GM20000 (cell line): ENCODE measurements at regions not wholly inside any gene's neighbourhood (a gene's known extent, or its start where the extent isn't known, plus 50 kb on each side); places are given as distances from the start of the nearest gene placed in this dataset.

Experiments used
- DNase-seq: peaks from one replicate; pipeline ENCODE4 v3.0.0; 2012; ENCODE audit warnings: low spot score
- CTCF ChIP-seq: IDR thresholded peaks from 2 replicates; pipeline ENCODE4 v1.5.1; 2012; ENCODE audit warnings: mild to moderate bottlenecking, control low read depth; ENCODE audit errors: extremely low read depth, missing control alignments

DNA sequence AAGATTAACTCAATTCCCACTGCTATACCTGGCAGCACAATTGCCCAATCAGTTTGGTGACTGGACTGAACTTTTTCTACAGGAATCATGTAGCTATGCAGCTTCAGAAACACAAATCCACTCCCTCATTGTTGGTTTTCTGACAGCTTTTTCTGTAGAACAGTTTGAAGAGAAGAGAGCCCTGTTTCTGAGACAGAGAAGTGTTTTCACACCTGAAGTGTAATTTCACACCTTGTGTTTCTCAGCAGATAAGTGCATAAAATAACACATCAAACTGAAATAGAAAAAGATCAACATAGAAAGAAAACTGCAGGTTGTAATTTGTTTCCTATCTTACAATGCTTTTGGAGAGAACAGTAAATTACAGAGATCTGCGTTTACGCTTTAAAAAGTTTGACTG, 335.6 kb downstream of the SNAPC1 start:
- no peak for TF ChIP-seq CTCF
- DNase-seq: no peak

GRCh38 chr14:62098357-62098756, 336.1 kb downstream of the SNAPC1 start:
- TF ChIP-seq CTCF: no peak

DNA sequence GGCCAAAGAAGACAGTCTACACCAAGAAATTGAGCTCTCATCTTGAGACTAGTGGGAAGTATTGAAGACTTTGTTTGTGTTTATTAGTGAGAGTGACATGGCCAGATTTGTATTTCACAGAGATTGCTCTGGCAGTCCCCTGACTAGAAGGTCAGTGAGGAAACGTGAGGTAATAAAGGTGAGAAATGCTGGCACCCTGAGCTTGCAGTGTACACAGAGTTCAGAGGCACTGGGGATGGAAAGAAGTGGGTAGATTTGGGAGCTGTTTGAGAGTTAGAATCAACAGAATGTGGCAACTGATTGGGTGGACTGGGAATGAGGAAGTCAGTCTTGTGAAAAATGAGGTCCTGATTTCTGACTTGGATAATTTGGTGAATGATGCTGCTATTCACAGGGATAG, 336.9 kb downstream of the SNAPC1 start:
- no peak for DNase-seq
- no peak for TF ChIP-seq CTCF

More at GRCh38 chr14:62098357-62098756, 336.1 kb downstream of the SNAPC1 start:
- DNase-seq: no peak

GRCh38 chr14:62101189-62101588, 339.0 kb downstream of the SNAPC1 start:
- no peak for DNase-seq
- TF ChIP-seq CTCF: no peak

DNA sequence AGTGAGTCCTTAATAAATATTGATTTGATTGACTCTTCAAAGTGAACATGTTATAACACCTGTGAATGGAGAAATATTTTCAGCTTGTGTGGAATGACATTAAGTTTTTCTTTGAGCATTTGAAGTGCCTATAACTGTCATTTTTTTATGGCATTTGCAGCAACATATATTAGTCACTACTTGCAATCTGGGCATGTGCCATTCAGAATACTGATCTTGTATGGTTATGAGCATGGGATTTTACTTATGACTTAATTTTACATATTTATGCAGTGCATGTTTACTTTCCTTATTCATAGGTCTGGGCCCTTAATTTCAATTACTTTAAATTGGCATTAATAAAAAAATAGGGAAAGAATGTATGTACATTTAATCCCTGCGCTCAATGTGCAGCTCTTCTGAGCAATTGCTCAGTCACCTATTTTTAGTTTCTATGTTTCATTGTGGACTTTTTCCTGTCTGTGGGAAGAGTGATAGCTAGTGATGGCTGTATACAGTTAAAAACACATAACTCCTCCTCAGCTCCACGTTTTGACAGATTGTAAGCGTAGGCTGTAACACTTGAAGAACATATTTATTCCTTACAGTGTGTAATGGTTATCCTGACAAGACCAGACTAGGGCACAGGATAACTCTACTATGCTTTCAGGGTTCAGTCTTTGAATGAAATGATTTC, 339.6 kb downstream of the SNAPC1 start:
- no peak for TF ChIP-seq CTCF
- no peak for DNase-seq

DNA sequence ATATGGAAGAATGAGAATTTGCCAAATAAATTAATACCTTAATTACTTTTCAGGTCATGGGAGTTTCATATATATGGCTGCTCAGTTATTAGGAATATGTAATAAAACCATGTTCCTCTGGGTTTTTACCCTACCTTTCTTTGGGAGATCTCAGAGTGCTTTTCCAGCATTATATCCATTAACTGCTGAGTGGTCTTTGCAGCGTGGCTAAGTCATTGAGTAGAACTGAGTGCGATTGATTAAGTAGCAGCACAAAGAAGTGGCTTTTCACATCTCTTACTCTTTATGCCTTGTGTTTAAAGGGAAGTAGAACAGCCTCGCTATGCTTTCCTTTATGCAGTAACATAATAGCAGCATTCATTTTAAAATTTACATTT, 340.1 kb downstream of the SNAPC1 start:
- no peak for TF ChIP-seq CTCF
- DNase-seq: no peak

DNA sequence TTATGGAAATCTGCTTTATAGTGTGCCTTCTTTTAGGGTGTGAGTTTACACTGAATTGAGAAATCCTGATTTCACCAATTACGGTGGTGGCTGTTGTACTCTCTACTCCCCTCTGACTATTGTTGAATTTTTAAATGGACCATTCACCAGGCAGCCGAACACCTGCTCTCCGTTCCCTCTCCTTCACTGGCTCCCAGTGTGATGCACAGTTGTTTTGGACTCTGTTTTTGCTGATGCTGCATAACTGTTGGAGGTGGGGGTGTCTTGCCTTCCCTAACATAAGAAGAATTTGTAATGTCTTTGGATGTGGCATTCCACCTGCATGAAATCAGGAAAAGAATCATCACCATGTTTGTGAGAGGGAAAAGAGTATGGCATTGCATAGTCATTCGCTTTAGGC, 341.2 kb downstream of the SNAPC1 start:
- DNase-seq: no peak
- TF ChIP-seq CTCF: no peak
